Esophagus squamous epithelium (tissue), 4 donors: ENCODE measurements at regions not wholly inside any gene's neighbourhood (a gene's known extent, or its start where the extent isn't known, plus 50 kb on each side); places are given as distances from the start of the nearest gene placed in this dataset.

ENCODE experiments used
- CTCF ChIP-seq, 6 experiments: fragments of 450-650 bp in 4 of 6; fragments of 200-600 bp in 2 of 6; sonication (generic) in 2 of 6; IDR thresholded peaks; one replicate each; pipeline ENCODE4 v1.5.1; 2016 to 2019; ENCODE audit warnings: antibody characterized with exemption in 6 of 6, mild to moderate bottlenecking in 4 of 6, moderate library complexity in 4 of 6
- POLR2A ChIP-seq, 4 donors: fragments of 450-650 bp; IDR thresholded peaks; one replicate each; pipeline ENCODE4 v1.6.1; 2017; ENCODE audit warnings: antibody characterized with exemption in 4 of 4, mild to moderate bottlenecking in 4 of 4, moderate library complexity in 3 of 4

- TF ChIP-seq CTCF (IDR thresholded peaks at IDR 0.05) = no peak
- no peak for TF ChIP-seq POLR2A (IDR thresholded peaks at IDR 0.05)
Measured at GRCh38 chr18:47725656-47726055, 204.8 kb downstream of the SMAD2 start.
